ENCODE measurements at regions not wholly inside any gene's neighbourhood (a gene's known extent, or its start where the extent isn't known, plus 50 kb on each side); places are given as distances from the start of the nearest gene placed in this dataset.

DNA sequence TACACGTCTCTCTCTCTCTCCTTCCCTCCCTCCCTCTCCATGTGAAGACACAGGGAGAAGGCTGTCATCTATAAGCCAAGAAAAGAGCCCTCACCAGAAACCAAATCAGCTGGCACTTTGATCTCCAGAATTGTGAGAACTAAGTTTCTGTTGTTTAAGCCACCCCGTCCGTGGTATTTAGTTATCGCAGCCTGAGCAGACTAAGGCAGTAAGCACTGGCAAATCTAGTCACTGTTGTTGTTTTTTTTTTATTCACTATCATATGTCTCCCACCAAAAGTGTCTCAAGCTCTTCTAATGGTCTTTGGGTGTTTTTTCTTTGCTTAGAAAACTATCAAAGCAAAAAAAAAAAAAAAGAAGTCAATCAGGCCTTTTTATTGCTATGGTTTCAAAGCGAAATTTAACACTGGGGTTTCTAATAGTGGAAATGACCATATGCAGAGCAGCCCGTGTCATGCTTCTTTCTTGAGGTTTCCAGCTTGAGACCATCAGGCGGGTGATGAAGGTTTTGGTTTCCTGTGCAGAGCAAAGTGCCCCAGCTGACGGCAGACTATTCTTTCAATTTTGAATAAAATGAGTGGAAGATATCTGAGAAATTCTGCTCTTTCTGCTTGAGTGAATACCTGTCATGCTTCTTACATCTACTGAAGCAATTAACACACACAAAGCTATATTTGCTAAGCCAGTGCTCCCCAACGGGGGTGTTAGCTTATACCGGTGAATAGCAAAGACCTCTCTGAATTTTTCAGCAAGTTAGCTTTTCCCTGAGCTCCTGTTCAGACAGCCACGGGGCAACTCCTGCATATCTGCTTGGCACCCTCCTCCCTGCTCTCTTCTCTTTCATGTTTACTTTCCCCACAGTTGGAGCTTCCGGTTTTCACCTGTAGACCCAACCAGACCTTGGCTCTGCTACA, 394.1 kb upstream of the ATP5MC3 start:
- TF ChIP-seq JUND (IDR thresholded peaks at IDR 0.05; ENCODE audit: low read depth), result no peak
- DNase-seq (ENCODE audit: low read depth in 1 of 2, low spot score in 1 of 2), result no peak
- in situ Hi-C loops (cut with HindIII; ENCODE audit: low pct_unique_long_range_greater_than_20kb, low sequenced_read_pairs), result no loop called here

DNA sequence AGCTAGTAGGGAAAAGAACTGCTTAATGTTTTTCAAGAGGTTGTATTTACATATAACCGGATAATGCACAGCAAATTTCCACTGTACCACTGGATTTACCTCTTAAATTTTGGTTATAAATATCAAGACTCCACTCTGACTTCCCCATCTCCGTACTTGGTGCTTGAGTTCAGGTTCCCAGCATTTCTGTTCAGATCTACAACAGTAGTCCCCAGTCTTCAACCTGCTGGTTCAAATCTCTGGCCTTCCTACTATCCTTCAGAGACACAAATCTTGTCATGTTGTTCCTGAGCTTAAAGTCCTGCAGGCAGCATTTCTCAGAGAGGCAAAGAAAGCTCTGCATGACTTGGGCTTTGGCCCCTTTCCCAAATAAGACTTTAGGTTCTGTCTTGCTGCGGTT, 392.6 kb upstream of the ATP5MC3 start:
- in situ Hi-C loops (cut with HindIII; ENCODE audit: low pct_unique_long_range_greater_than_20kb, low sequenced_read_pairs), result no loop called here

DNA sequence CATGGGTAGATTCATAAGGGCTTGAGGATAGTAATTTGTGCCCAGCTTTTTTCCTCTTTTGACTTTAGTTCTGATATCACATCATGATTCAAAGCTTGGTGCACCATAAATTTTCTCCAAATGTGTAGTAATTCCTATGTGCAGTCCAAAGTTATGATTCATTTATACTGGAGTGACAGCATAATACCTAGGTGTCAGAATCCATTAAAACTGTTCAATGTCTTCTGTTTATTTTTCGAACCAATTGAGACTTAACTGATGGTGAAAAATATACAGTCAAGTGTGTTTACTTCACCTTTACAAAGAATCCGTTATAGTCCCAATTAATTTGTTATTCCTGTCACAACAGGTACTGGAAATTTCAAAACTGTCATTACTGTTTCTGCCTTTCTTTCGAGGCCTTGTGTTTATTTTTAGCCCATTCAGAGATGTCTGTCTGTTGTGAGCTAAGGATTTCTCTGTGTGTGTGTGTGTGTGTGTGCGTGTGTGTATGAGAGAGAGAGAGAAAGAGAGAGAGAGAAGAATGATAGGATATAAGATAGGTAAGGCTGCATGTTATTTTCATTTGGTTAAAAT, 389.7 kb upstream of the ATP5MC3 start:
- TF ChIP-seq JUND (IDR thresholded peaks at IDR 0.05; ENCODE audit: low read depth), result no peak
- in situ Hi-C loops (cut with HindIII; ENCODE audit: low pct_unique_long_range_greater_than_20kb, low sequenced_read_pairs), result no loop called here
- DNase-seq (ENCODE audit: low read depth in 1 of 2, low spot score in 1 of 2), result no peak

More for the DNA sequence above, 392.6 kb upstream of the ATP5MC3 start:
- no peak for DNase-seq (ENCODE audit: low read depth in 1 of 2, low spot score in 1 of 2)
- no peak for TF ChIP-seq JUND (IDR thresholded peaks at IDR 0.05; ENCODE audit: low read depth)

DNA sequence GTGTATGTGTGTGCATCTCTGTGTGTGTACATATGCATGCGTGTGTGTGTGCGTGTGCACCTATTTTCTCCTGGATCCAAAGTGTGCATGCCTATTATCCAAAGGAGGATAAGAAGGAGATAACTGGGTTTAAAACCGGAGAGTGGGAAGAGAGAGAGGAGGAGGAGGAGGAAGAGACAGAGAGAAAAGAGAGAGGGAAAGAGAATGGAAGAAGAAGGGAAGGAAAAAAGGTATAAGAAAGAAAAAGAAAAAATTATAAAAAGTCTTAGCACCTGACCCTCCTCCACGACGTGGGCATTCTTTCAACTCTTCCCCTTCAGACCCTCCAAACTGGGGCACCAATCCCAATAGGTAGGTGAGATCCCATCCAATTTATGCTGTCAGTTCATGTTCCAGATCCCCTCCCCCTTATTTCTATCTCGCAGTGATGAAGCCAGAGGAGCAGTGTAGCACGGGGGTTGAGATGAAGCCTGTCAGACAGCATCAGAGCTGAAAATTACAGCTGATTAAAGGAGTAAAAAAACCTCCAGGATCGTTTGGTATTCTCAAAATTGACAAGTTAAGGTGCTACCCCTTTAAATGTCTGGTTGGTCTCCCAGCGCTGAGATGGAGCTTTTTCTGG, 386.7 kb upstream of the ATP5MC3 start:
- TF ChIP-seq JUND (IDR thresholded peaks at IDR 0.05; ENCODE audit: low read depth), result no peak
- in situ Hi-C loops (cut with HindIII; ENCODE audit: low pct_unique_long_range_greater_than_20kb, low sequenced_read_pairs), result no loop called here
- DNase-seq (ENCODE audit: low read depth in 1 of 2, low spot score in 1 of 2), result no peak

DNA sequence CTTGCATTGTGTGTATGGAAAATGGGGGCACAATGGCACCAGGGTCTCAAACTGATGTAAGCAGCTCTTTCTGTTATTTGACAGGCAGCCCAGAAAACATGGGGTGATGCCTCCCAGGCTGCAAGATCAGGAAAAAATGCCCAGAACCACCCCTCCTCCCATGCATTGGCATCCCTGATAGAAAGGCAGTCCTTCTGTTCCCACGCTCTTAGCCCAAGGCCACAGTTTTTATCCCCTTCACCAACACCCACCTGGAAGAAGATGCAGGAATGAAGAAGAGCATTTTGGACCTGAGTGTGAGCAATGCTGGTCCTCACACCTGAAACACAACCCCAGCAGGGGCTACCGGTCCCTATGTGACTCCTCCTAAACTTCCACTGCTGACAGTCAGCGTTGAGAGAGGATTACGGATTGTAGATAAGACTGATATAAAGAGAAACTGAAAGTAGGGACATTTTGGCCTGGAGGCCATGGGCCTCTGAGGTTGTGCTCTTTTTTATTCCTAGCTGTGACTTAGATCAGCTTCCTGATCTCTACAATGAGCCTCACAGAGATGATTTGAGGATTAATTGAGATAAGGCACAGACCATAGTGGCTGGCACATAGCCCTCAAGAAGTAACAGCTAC, 386.0 kb upstream of the ATP5MC3 start:
- DNase-seq (ENCODE audit: low read depth in 1 of 2, low spot score in 1 of 2), result no peak
- TF ChIP-seq JUND (IDR thresholded peaks at IDR 0.05; ENCODE audit: low read depth), result no peak
- in situ Hi-C loops (cut with HindIII; ENCODE audit: low pct_unique_long_range_greater_than_20kb, low sequenced_read_pairs), result no loop called here

DNA sequence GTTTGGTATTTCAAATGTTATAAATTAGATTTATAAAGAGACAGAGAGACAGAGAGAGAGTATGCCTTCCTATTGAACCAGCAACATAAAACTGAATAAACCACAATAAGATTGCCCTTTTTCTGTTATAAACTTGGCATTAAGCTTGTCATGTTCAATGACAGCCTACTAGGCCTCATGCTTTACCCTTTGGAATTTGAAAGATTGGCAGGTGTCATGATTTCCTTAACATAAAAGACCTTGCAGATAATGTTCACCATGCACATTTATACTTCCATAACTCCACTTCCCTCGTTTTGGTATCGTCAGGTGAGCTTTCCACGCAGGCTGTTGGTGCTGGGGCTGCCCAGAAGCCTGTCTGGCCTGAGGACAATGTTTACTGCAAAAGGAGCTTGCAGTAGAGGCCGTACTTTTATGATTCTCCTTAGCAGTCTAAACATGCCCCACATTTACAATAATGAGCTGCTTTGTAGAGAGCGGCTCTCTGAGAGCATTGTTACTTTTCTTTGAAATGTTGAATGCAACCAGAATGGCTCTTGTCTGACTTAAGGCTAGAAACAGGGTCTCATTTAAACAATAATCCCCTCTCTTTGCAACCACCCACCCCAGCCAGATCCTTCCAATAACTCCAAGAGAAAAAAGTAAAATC, 379.1 kb upstream of the ATP5MC3 start:
- in situ Hi-C loops (cut with HindIII; ENCODE audit: low pct_unique_long_range_greater_than_20kb, low sequenced_read_pairs), result no loop called here
- DNase-seq (ENCODE audit: low read depth in 1 of 2, low spot score in 1 of 2), result no peak
- no peak for TF ChIP-seq JUND (IDR thresholded peaks at IDR 0.05; ENCODE audit: low read depth)

DNA sequence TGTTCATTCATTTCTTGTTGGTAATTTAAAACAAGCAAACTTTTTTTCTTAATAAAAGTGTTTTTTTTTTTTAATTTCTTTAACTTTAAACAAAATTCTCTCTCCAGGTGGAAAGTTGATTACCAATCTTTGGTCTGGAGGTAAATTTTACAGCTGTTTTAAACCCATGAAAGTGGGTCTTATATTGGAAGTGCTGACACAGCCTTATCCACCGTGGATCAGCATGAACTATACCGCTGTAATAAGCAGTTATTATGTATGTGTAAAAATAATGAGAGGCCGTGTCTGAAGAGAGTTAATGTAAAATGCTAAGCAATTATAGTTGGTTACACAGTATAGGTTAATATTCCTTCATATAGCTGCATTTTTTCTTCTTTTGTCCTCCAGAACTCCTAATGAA, 378.1 kb upstream of the ATP5MC3 start:
- no peak for TF ChIP-seq JUND (IDR thresholded peaks at IDR 0.05; ENCODE audit: low read depth)
- in situ Hi-C loops (cut with HindIII; ENCODE audit: low pct_unique_long_range_greater_than_20kb, low sequenced_read_pairs), result no loop called here
- no peak for DNase-seq (ENCODE audit: low read depth in 1 of 2, low spot score in 1 of 2)

DNA sequence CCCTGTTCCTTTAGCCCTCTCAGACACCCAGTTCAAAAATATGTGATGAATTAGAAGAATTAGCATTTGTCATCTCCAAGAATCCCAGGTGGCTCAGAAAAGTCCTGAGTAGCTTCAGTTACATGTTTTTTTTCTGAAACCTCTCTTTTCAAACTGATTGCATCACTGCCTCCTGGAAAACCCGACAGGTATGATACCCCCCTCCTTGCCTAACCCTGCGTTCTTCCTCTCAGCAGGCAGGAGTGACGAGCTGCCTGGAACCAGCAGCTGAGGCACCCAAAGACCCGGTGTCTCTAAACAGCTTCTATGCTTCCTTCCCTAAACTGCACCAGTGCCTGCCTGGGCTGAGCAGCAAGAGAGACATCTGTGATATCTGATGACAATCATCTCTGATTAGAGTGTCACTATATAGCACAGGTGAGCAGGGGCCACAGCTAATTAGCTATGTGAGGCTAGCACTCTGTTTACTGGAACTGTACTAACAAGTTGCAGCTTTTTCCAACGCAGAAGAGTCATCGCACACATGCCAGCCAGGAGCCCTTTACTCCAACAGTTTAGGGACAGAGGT, 376.4 kb upstream of the ATP5MC3 start:
- in situ Hi-C loops (cut with HindIII; ENCODE audit: low pct_unique_long_range_greater_than_20kb, low sequenced_read_pairs), result no loop called here
- no peak for TF ChIP-seq JUND (IDR thresholded peaks at IDR 0.05; ENCODE audit: low read depth)
- no peak for DNase-seq (ENCODE audit: low read depth in 1 of 2, low spot score in 1 of 2)

DNA sequence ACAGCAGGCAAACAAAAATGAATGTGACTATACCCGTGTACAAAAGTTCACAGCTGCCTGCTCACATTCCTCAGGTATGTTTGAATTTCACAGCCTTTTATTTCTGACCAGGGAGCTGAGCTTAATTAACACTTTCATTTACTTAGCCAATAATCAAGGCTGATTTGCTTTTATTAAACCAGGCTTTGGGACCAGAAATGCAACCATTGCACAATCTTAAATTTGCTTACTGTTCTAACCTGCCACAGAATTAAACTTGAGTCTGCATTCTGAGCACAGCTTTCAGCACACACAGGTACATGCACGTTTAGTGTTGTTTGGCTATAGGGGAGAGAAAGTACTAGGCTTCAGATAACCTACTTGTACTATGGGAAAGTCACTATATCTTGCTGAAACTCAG, 372.4 kb upstream of the ATP5MC3 start:
- peak; percentile 6 to 11 for DNase-seq (ENCODE audit: low read depth in 1 of 2, low spot score in 1 of 2)
- in situ Hi-C loops (cut with HindIII; ENCODE audit: low pct_unique_long_range_greater_than_20kb, low sequenced_read_pairs), result no loop called here
- TF ChIP-seq JUND (IDR thresholded peaks at IDR 0.05; ENCODE audit: low read depth), result no peak

DNA sequence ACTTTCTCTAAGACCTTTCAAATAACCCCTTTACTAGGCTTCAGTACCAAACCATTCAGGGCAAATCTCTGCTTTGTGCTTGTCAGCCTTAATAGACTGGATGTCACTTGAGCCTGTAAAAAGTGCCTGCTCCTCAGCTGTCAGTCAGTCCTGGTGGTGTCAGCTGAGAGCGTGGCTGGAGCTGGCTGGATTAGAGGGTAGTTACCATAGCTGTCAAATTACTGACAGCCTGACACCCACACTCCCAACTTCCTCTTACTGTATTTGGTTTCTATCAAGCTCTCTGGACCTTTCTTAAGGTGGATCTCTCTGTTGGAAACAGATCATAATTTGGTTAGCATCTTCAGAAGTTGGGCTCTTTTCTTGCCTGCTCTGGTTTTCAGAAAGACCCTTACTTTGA, 371.4 kb upstream of the ATP5MC3 start:
- in situ Hi-C loops (cut with HindIII; ENCODE audit: low pct_unique_long_range_greater_than_20kb, low sequenced_read_pairs), result no loop called here
- no peak for TF ChIP-seq JUND (IDR thresholded peaks at IDR 0.05; ENCODE audit: low read depth)
- DNase-seq (ENCODE audit: low read depth in 1 of 2, low spot score in 1 of 2), result no peak

DNA sequence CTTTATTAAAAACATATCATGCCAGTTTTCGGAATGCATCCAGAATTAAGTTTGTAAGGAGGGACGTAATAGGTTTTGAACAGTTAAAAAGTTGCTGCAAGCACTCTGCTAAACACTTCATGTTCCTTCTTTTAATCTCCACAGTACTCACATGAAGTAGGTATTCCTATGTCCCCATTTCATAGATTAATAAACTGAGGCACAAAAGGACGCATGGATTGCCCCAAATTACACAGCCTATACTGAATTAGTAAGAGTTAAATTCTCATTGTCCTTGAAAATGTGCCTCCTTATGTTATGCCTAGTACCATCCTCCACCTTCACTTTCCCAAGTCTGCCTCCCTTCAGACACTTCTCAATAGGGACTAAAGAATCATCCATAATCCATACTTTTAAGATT, 358.9 kb upstream of the ATP5MC3 start:
- in situ Hi-C loops (cut with HindIII; ENCODE audit: low pct_unique_long_range_greater_than_20kb, low sequenced_read_pairs), result no loop called here
- TF ChIP-seq JUND (IDR thresholded peaks at IDR 0.05; ENCODE audit: low read depth), result no peak
- DNase-seq (ENCODE audit: low read depth in 1 of 2, low spot score in 1 of 2), result no peak

DNA sequence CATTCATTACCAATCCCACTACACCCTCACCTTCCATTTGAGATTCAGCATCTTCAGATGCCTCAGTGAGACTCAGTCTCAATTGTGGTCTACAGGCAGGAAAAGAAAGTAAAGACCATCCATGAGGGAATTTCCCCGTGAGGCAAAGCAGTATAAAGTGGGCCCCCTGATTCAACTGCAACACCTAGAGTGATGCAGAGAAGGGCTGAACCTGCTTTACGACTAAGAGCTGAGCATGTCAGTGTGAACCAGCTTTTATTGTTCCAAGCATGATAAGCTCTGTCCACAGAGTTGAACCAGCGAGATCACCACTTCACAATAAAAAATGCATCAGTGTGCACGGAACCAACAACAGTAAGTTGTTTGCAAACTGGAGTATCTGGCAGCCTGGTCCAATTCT, 357.6 kb upstream of the ATP5MC3 start:
- TF ChIP-seq JUND (IDR thresholded peaks at IDR 0.05; ENCODE audit: low read depth), result no peak

More for the DNA sequence above, 357.6 kb upstream of the ATP5MC3 start:
- in situ Hi-C loops (cut with HindIII; ENCODE audit: low pct_unique_long_range_greater_than_20kb, low sequenced_read_pairs), result no loop called here
- no peak for DNase-seq (ENCODE audit: low read depth in 1 of 2, low spot score in 1 of 2)

Measured in T47D (cell line).